Gastrocnemius medialis (tissue), 4 donors: ENCODE measurements at regions not wholly inside any gene's neighbourhood (a gene's known extent, or its start where the extent isn't known, plus 50 kb on each side); places are given as distances from the start of the nearest gene placed in this dataset.

ENCODE experiments used
- CTCF ChIP-seq, 5 experiments: fragments of 450-650 bp in 3 of 5; fragments of 200-600 bp in 2 of 5; sonication (generic) in 2 of 5; IDR thresholded peaks in 4 of 5; conservative IDR thresholded peaks in 1 of 5; 1 replicate in 4 of 5; 2 replicates in 1 of 5; pipeline ENCODE4 v1.5.1; 2016 to 2019; ENCODE audit warnings: antibody characterized with exemption in 5 of 5, mild to moderate bottlenecking in 3 of 5, moderate library complexity in 3 of 5
- POLR2A ChIP-seq, 2 donors: fragments of 450-650 bp; IDR thresholded peaks; one replicate each; pipeline ENCODE4 v1.6.1; 2017; ENCODE audit warnings: antibody characterized with exemption in 2 of 2, mild to moderate bottlenecking in 2 of 2, moderate library complexity in 2 of 2

- TF ChIP-seq POLR2A (IDR thresholded peaks at IDR 0.05) (no peak), CTCF (IDR thresholded peaks at IDR 0.05 in 4 of 5, conservative IDR thresholded peaks at IDR 0.05 in 1 of 5) (no peak)
Measured at GRCh38 chr2:20560891-20561636, 89.8 kb downstream of the HS1BP3 start.
